Heart right ventricle (tissue), 16 donors: ENCODE measurements at regions not wholly inside any gene's neighbourhood (a gene's known extent, or its start where the extent isn't known, plus 50 kb on each side); places are given as distances from the start of the nearest gene placed in this dataset.

ENCODE experiments used
- ATAC-seq, 8 donors: fragments of 200-7000 bp; cut with Tn5 transposase; one replicate each; pipeline ENCODE4 v1.9.1; 2020; ENCODE audit warnings: mild to moderate bottlenecking in 8 of 8, moderate library complexity in 8 of 8, moderate number of reproducible peaks in 1 of 8
- DNase-seq, 2 donors: peaks; one replicate each; pipeline ENCODE4 v3.0.0-alpha.2; 2020
- H3K27ac ChIP-seq, 10 donors: fragments of 200-600 bp; sonication (generic) in 2 of 10; one replicate each; pipeline versions ENCODE4 v1.5.0 to v1.8.0; 2020 to 2022; ENCODE audit warnings: mild to moderate bottlenecking in 3 of 10
- H3K27me3 ChIP-seq, 7 donors: fragments of 200-600 bp; one replicate each; pipeline ENCODE4 v1.8.0; 2021 to 2022; ENCODE audit warnings: mild to moderate bottlenecking in 2 of 7
- H3K36me3 ChIP-seq, 9 donors: fragments of 200-600 bp; sonication (generic) in 1 of 9; one replicate each; pipeline versions ENCODE4 v1.5.0 to v1.8.0; 2020 to 2022; ENCODE audit warnings: mild to moderate bottlenecking in 2 of 9
- H3K4me1 ChIP-seq, 9 donors: fragments of 200-600 bp; sonication (generic) in 1 of 9; one replicate each; pipeline versions ENCODE4 v1.5.0 to v1.8.0; 2020 to 2022; ENCODE audit warnings: mild to moderate bottlenecking in 4 of 9
- H3K4me3 ChIP-seq, 10 donors: fragments of 200-600 bp; sonication (generic) in 2 of 10; one replicate each; pipeline versions ENCODE4 v1.5.0 to v1.8.0; 2020 to 2022; ENCODE audit warnings: mild to moderate bottlenecking in 7 of 10, moderate library complexity in 2 of 10
- H3K9me3 ChIP-seq, 11 donors: fragments of 200-600 bp in 10 of 11; sonication (generic) in 2 of 11; one replicate each; pipeline versions ENCODE4 v1.5.0 to v1.8.0; 2013 to 2022; ENCODE audit warnings: mild to moderate bottlenecking in 2 of 11, control low read depth in 1 of 11, moderate library complexity in 1 of 11
- CTCF ChIP-seq, 9 donors: fragments of 200-600 bp; sonication (generic) in 2 of 9; IDR thresholded peaks; one replicate each; pipeline versions ENCODE4 v1.5.0 to v1.8.0; 2021 to 2022; ENCODE audit warnings: antibody characterized with exemption in 9 of 9, mild to moderate bottlenecking in 5 of 9, moderate library complexity in 1 of 9
- WGBS, 2 donors: extraction: QIAGEN DNeasy Blood & Tissue Kit; methylation state at CpG; one replicate each; pipeline ENCODE4 v1.1.7; 2013; ENCODE audit warnings: inconsistent platforms in 1 of 2; 5-methylcytosine and 5-hydroxymethylcytosine counted together
- intact Hi-C, 10 donors: fragments of 100-400 bp; cut with DNase I; formaldehyde crosslinking; loops; one replicate each; pipeline versions ENCODE4 v1.11.1 to v1.14.2; 2022
- donor health status: Arrhythmogenic right ventricular cardiomyopathy.
- donor health status: ischemic (EF 13 %, LVEDD 7.1; RV severe dilation, severe dysfunction).
- donor health status: healthy with polysubstance abuse.
- donor health status: DM: no; HTN: yes; CAD: no.
- donor health status: DM: no; HTN: no; CAD: no.
- donor health status: ischemic (EF 25% LVEDD 6.9; RV normal size, moderate dysfunction).
- donor health status: ischemic (EF 25% LVEDD 5.7; RV mildly dilated, moderate dysfunction).
- donor health status: healthy.
- donor health status: DM: yes; HTN: yes; CAD: no.
- donor health status: Ischemic cardiomyopathy.
- donor health status: ischemic (EF 35%, LVEDD 5.7; RV mildly dilated, moderate dysfunction).
- donor health status: nonischemic (EF 11% LVEDD 7.7; RV severe dilation, severe dysfunction).
- donor health status: DM: yes; HTN: yes; CAD: no.
- donor health status: PGD.
- donor health status: ischemic (EF 29% LVEDD 5.4; RV normal size, mild dysfunction).
- donor health status: nonischemic (EF 23%, LVEDD 6.1; RV moderate dilation, normal function).

GRCh38 chr3:18964640-18965039 is 183.7 kb upstream of the KCNH8 start:
- no peak for TF ChIP-seq CTCF (IDR thresholded peaks at IDR 0.05)
- ATAC-seq (no peak), DNase-seq (no peak)
- no peaks in the 10 kb centered on the region for H3K36me3 ChIP-seq
- intact Hi-C loops: no loop called here
- no peaks in the 10 kb centered on the region for H3K4me1 ChIP-seq
- H3K27me3 ChIP-seq: no peaks in the 10 kb centered on the region
- WGBS, 2 donors: 70 to 73% methylated on average over 3 of the region's 3 CpGs
- no peak overlapping the region for H3K4me3 ChIP-seq
- no peaks in the 10 kb centered on the region for H3K9me3 ChIP-seq
- H3K27ac ChIP-seq: no peak overlapping the region

- Histone ChIP-seq H3K27ac (no peak overlapping the region), H3K9me3 (peaks cover 0 to 22% (median 0%) of the 10 kb centered on the region in 11 donors), H3K27me3 (no peaks in the 10 kb centered on the region), H3K4me3 (no peak overlapping the region), H3K36me3 (no peaks in the 10 kb centered on the region), H3K4me1 (no peaks in the 10 kb centered on the region)
- WGBS, 2 donors: 79 to 83% methylated on average over 5 of the region's 5 CpGs
- ATAC-seq (no peak), DNase-seq (no peak)
- intact Hi-C loops: loop anchor here in 1 of 10 donors (2.0 kb wide), 1 partner anchor 27 kb away; no protein-coding TSS in a partner anchor
- TF ChIP-seq CTCF (IDR thresholded peaks at IDR 0.05): no peak
Observed at GRCh38 chr3:18951333-18951732, 197.0 kb upstream of the KCNH8 start.

- no peak for DNase-seq
- Histone ChIP-seq H3K36me3 (no peaks in the 10 kb centered on the region), H3K9me3 (peaks cover 0 to 24% (median 2%) of the 10 kb centered on the region in 11 donors), H3K27ac (no peak overlapping the region), H3K4me3 (no peak overlapping the region), H3K27me3 (no peaks in the 10 kb centered on the region), H3K4me1 (no peaks in the 10 kb centered on the region)
- TF ChIP-seq CTCF (IDR thresholded peaks at IDR 0.05): no peak
- 26 to 40% methylated on average over 2 of the region's 2 CpGs for WGBS, 2 donors
- ATAC-seq: no peak
- intact Hi-C loops: no loop called here
Observed at GRCh38 chr3:18946524-18946923, 201.8 kb upstream of the KCNH8 start.

- no peak overlapping the region for H3K4me3 ChIP-seq
- intact Hi-C loops: no loop called here
- H3K27ac ChIP-seq: no peak overlapping the region
- no peaks in the 10 kb centered on the region for H3K36me3 ChIP-seq
- peaks cover 0 to 8% (median 0%) of the 10 kb centered on the region in 11 donors for H3K9me3 ChIP-seq
- no peak for DNase-seq
- no peak for TF ChIP-seq CTCF (IDR thresholded peaks at IDR 0.05)
- H3K27me3 ChIP-seq: no peaks in the 10 kb centered on the region
- ATAC-seq: no peak
- no peaks in the 10 kb centered on the region for H3K4me1 ChIP-seq
Observed at GRCh38 chr3:18937574-18937973, 210.7 kb upstream of the KCNH8 start.

GRCh38 chr3:18919158-18919557 is 229.2 kb upstream of the KCNH8 start:
- ATAC-seq: no peak
- DNase-seq: no peak
- Histone ChIP-seq H3K27me3 (no peaks in the 10 kb centered on the region), H3K4me1 (no peaks in the 10 kb centered on the region), H3K4me3 (no peak overlapping the region), H3K9me3 (peaks cover 0 to 14% (median 0%) of the 10 kb centered on the region in 11 donors), H3K27ac (no peak overlapping the region), H3K36me3 (no peaks in the 10 kb centered on the region)
- 77 to 79% methylated on average over 1 of the region's 1 CpG for WGBS, 2 donors
- no peak for TF ChIP-seq CTCF (IDR thresholded peaks at IDR 0.05)
- intact Hi-C loops: no loop called here
